ENCODE measurements at regions not wholly inside any gene's neighbourhood (a gene's known extent, or its start where the extent isn't known, plus 50 kb on each side); places are given as distances from the start of the nearest gene placed in this dataset.
"Not testable (repeated sequence)": the region's sequence is repeated elsewhere in the genome, so short reads cannot be mapped to it uniquely, and the experiment has no call there.

GRCh38 chr9:85344901-85345300 is 396.9 kb downstream of the AGTPBP1 start:
- Mint-ChIP-seq H3K27ac (no peak overlapping the region), H3K27me3 (peaks cover 2% of the 10 kb centered on the region), H3K4me3 (no peak overlapping the region), H3K4me1 (no peaks in the 10 kb centered on the region), H3K36me3 (no peaks in the 10 kb centered on the region), H3K9me3 (peaks cover 3% of the 10 kb centered on the region)
- ATAC-seq (ENCODE audit: low read depth) (no peak), DNase-seq (ENCODE audit: low spot score in 2 of 2) (no peak)

GRCh38 chr9:85339338-85339737 is 402.4 kb downstream of the AGTPBP1 start:
- no peaks in the 10 kb centered on the region for H3K36me3 Mint-ChIP-seq
- peaks cover 3% of the 10 kb centered on the region for H3K27me3 Mint-ChIP-seq
- H3K4me3 Mint-ChIP-seq = no peak overlapping the region
- H3K4me1 Mint-ChIP-seq = no peaks in the 10 kb centered on the region
- peaks cover 2% of the 10 kb centered on the region for H3K9me3 Mint-ChIP-seq
- DNase-seq (ENCODE audit: low spot score in 2 of 2) (no peak), ATAC-seq (ENCODE audit: low read depth) (no peak)
- H3K27ac Mint-ChIP-seq = no peak overlapping the region

GRCh38 chr9:85334228-85334627 is 407.5 kb downstream of the AGTPBP1 start:
- Mint-ChIP-seq H3K36me3 (no peaks in the 10 kb centered on the region), H3K27ac (no peak overlapping the region), H3K9me3 (no peaks in the 10 kb centered on the region), H3K4me3 (no peak overlapping the region), H3K4me1 (no peaks in the 10 kb centered on the region), H3K27me3 (no peaks in the 10 kb centered on the region)
- DNase-seq (ENCODE audit: low spot score in 2 of 2) = no peak
- no peak for ATAC-seq (ENCODE audit: low read depth)

GRCh38 chr9:85332487-85332886 is 409.3 kb downstream of the AGTPBP1 start:
- Mint-ChIP-seq H3K9me3 (no peaks in the 10 kb centered on the region), H3K36me3 (no peaks in the 10 kb centered on the region), H3K4me1 (no peaks in the 10 kb centered on the region), H3K27ac (no peak overlapping the region), H3K27me3 (no peaks in the 10 kb centered on the region), H3K4me3 (no peak overlapping the region)
- ATAC-seq (ENCODE audit: low read depth) (no peak), DNase-seq (ENCODE audit: low spot score in 2 of 2) (no peak)

GRCh38 chr9:85331626-85332025 is 410.1 kb downstream of the AGTPBP1 start:
- Mint-ChIP-seq H3K36me3 (no peaks in the 10 kb centered on the region), H3K9me3 (peaks cover 3% of the 10 kb centered on the region), H3K4me3 (no peak overlapping the region), H3K27me3 (peaks cover 2% of the 10 kb centered on the region), H3K4me1 (no peaks in the 10 kb centered on the region), H3K27ac (no peak overlapping the region)
- ATAC-seq (ENCODE audit: low read depth) (no peak), DNase-seq (ENCODE audit: low spot score in 2 of 2) (no peak)

GRCh38 chr9:85322592-85322991 is 419.2 kb downstream of the AGTPBP1 start:
- ATAC-seq (ENCODE audit: low read depth) (no peak), DNase-seq (ENCODE audit: low spot score in 2 of 2) (no peak)
- H3K36me3 Mint-ChIP-seq = no peaks in the 10 kb centered on the region
- H3K27me3 Mint-ChIP-seq = peaks cover 6% of the 10 kb centered on the region
- no peak overlapping the region for H3K4me3 Mint-ChIP-seq
- peaks cover 9% of the 10 kb centered on the region for H3K9me3 Mint-ChIP-seq
- H3K27ac Mint-ChIP-seq = no peak overlapping the region
- H3K4me1 Mint-ChIP-seq = no peaks in the 10 kb centered on the region

- Mint-ChIP-seq H3K9me3 (peaks cover 6% of the 10 kb centered on the region), H3K27me3 (peaks cover 5% of the 10 kb centered on the region), H3K4me1 (no peaks in the 10 kb centered on the region), H3K4me3 (no peak overlapping the region), H3K36me3 (no peaks in the 10 kb centered on the region), H3K27ac (no peak overlapping the region)
- ATAC-seq (ENCODE audit: low read depth) (no peak), DNase-seq (ENCODE audit: low spot score in 2 of 2) (no peak)
These were observed 420.2 kb downstream of the AGTPBP1 start for GRCh38 chr9:85321561-85321960.

GRCh38 chr9:85319936-85320656 is 421.7 kb downstream of the AGTPBP1 start:
- Mint-ChIP-seq H3K4me1 (no peaks in the 10 kb centered on the region), H3K4me3 (no peak overlapping the region), H3K36me3 (no peaks in the 10 kb centered on the region), H3K9me3 (peaks cover 3% of the 10 kb centered on the region), H3K27ac (no peak overlapping the region), H3K27me3 (peaks cover 5% of the 10 kb centered on the region)
- DNase-seq (ENCODE audit: low spot score in 2 of 2) (no peak), ATAC-seq (ENCODE audit: low read depth) (no peak)

- not testable (repeated sequence) for ATAC-seq (ENCODE audit: low read depth); H3K4me3 Mint-ChIP-seq; H3K27me3 Mint-ChIP-seq; H3K27ac Mint-ChIP-seq; H3K9me3 Mint-ChIP-seq; H3K36me3 Mint-ChIP-seq; H3K4me1 Mint-ChIP-seq; DNase-seq (ENCODE audit: low spot score in 2 of 2)
These were observed 426.2 kb downstream of the AGTPBP1 start for GRCh38 chr9:85315535-85315934.

- Mint-ChIP-seq H3K27me3 (peaks cover 5% of the 10 kb centered on the region), H3K27ac (no peak overlapping the region), H3K4me1 (no peaks in the 10 kb centered on the region), H3K9me3 (peaks cover 2% of the 10 kb centered on the region), H3K36me3 (no peaks in the 10 kb centered on the region), H3K4me3 (no peak overlapping the region)
- no peak for ATAC-seq (ENCODE audit: low read depth)
- DNase-seq (ENCODE audit: low spot score in 2 of 2) = no peak
These were observed 431.2 kb downstream of the AGTPBP1 start for GRCh38 chr9:85310573-85310972.

GRCh38 chr9:85303757-85304134 is 438.0 kb downstream of the AGTPBP1 start:
- Mint-ChIP-seq H3K4me3 (no peak overlapping the region), H3K9me3 (no peaks in the 10 kb centered on the region), H3K36me3 (no peaks in the 10 kb centered on the region), H3K4me1 (no peaks in the 10 kb centered on the region), H3K27me3 (no peaks in the 10 kb centered on the region), H3K27ac (no peak overlapping the region)
- no peak for ATAC-seq (ENCODE audit: low read depth)
- no peak for DNase-seq (ENCODE audit: low spot score in 2 of 2)

- no peak for DNase-seq (ENCODE audit: low spot score in 2 of 2)
- H3K4me3 Mint-ChIP-seq = no peak overlapping the region
- H3K4me1 Mint-ChIP-seq = no peaks in the 10 kb centered on the region
These were observed 438.6 kb downstream of the AGTPBP1 start for GRCh38 chr9:85302938-85303756.

GRCh38 chr9:85298499-85298898 is 443.3 kb downstream of the AGTPBP1 start:
- H3K4me3 Mint-ChIP-seq = no peak overlapping the region
- peaks cover 5% of the 10 kb centered on the region for H3K27me3 Mint-ChIP-seq
- ATAC-seq (ENCODE audit: low read depth) = no peak
- no peak overlapping the region for H3K27ac Mint-ChIP-seq
- no peaks in the 10 kb centered on the region for H3K4me1 Mint-ChIP-seq
- no peaks in the 10 kb centered on the region for H3K36me3 Mint-ChIP-seq
- DNase-seq (ENCODE audit: low spot score in 2 of 2) = no peak
- H3K9me3 Mint-ChIP-seq = peaks cover 3% of the 10 kb centered on the region

More at GRCh38 chr9:85302938-85303756, 438.6 kb downstream of the AGTPBP1 start:
- Mint-ChIP-seq H3K27me3 (no peaks in the 10 kb centered on the region), H3K27ac (no peak overlapping the region), H3K36me3 (no peaks in the 10 kb centered on the region), H3K9me3 (peaks cover under 1% of the 10 kb centered on the region)
- ATAC-seq (ENCODE audit: low read depth) = no peak

GRCh38 chr9:85295244-85295643 is 446.5 kb downstream of the AGTPBP1 start:
- H3K9me3 Mint-ChIP-seq; ATAC-seq (ENCODE audit: low read depth); H3K27ac Mint-ChIP-seq; H3K4me3 Mint-ChIP-seq; H3K4me1 Mint-ChIP-seq; H3K36me3 Mint-ChIP-seq; DNase-seq (ENCODE audit: low spot score in 2 of 2); H3K27me3 Mint-ChIP-seq: not testable (repeated sequence)

Measured in memory B cell (primary cell).